Gastroesophageal sphincter (tissue), 3 donors: ENCODE measurements at regions not wholly inside any gene's neighbourhood (a gene's known extent, or its start where the extent isn't known, plus 50 kb on each side); places are given as distances from the start of the nearest gene placed in this dataset.
"Not testable (repeated sequence)": the region's sequence is repeated elsewhere in the genome, so short reads cannot be mapped to it uniquely, and the experiment has no call there.

Source experiments
- CTCF ChIP-seq, 4 experiments: fragments of 200-600 bp in 2 of 4; fragments of 450-650 bp in 2 of 4; sonication (generic) in 1 of 4; IDR thresholded peaks; one replicate each; pipeline ENCODE4 v1.5.1; 2017 to 2019; ENCODE audit warnings: antibody characterized with exemption in 4 of 4, mild to moderate bottlenecking in 2 of 4, moderate library complexity in 2 of 4
- POLR2A ChIP-seq, 2 donors: fragments of 450-650 bp; IDR thresholded peaks; one replicate each; pipeline ENCODE4 v1.6.1; 2017; ENCODE audit warnings: antibody characterized with exemption in 2 of 2, mild to moderate bottlenecking in 2 of 2, moderate library complexity in 1 of 2

GRCh38 chr5:13579091-13579490 lies 365.4 kb downstream of the DNAH5 start:
- TF ChIP-seq CTCF, POLR2A (IDR thresholded peaks at IDR 0.05): not testable (repeated sequence)
